Mesenteric fat pad (tissue), 1 donor: ENCODE measurements at regions not wholly inside any gene's neighbourhood (a gene's known extent, or its start where the extent isn't known, plus 50 kb on each side); places are given as distances from the start of the nearest gene placed in this dataset.
"Not testable (repeated sequence)": the region's sequence is repeated elsewhere in the genome, so short reads cannot be mapped to it uniquely, and the experiment has no call there.

ENCODE experiments used
- DNase-seq: peaks from one replicate; pipeline ENCODE4 v3.0.0-alpha.2; 2020; ENCODE audit warnings: low spot score
- donor health status: DM: yes; HTN: yes; CAD: no.

- no peak for DNase-seq
Measured at GRCh38 chr18:8882632-8883408, 177.5 kb downstream of the MTCL1 start.

- no peak for DNase-seq
Measured at GRCh38 chr18:8883409-8883668, 178.0 kb downstream of the MTCL1 start.

- DNase-seq, result not testable (repeated sequence)
Measured at GRCh38 chr18:8887877-8888276, 182.5 kb downstream of the MTCL1 start.

GRCh38 chr18:8889489-8889888 lies 184.1 kb downstream of the MTCL1 start:
- DNase-seq, result no peak

- not testable (repeated sequence) for DNase-seq
Measured at GRCh38 chr18:8890503-8890902, 185.1 kb downstream of the MTCL1 start.

GRCh38 chr18:8890957-8891464 lies 185.7 kb downstream of the MTCL1 start:
- DNase-seq, result no peak

- DNase-seq, result no peak
Measured at GRCh38 chr18:8893221-8893620, 187.9 kb downstream of the MTCL1 start.

- DNase-seq, result no peak
Measured at GRCh38 chr18:8893628-8894231, 188.4 kb downstream of the MTCL1 start.

GRCh38 chr18:8894823-8895222 lies 189.5 kb downstream of the MTCL1 start:
- DNase-seq, result no peak

- DNase-seq, result no peak
Measured at GRCh38 chr18:8895341-8895740, 190.0 kb downstream of the MTCL1 start.

- no peak for DNase-seq
Measured at GRCh38 chr18:8895987-8896619, 190.7 kb downstream of the MTCL1 start.

GRCh38 chr18:8899000-8899399 lies 193.6 kb downstream of the MTCL1 start:
- no peak for DNase-seq

GRCh38 chr18:8900552-8900951 lies 195.2 kb downstream of the MTCL1 start:
- DNase-seq, result no peak

GRCh38 chr18:8901019-8901418 lies 195.7 kb downstream of the MTCL1 start:
- DNase-seq, result no peak

- DNase-seq, result no peak
Measured at GRCh38 chr18:8904316-8904715, 198.2 kb upstream of the NDUFV2 start.

GRCh38 chr18:8908792-8909510 lies 193.5 kb upstream of the NDUFV2 start:
- no peak for DNase-seq

GRCh38 chr18:8910186-8910822 lies 192.2 kb upstream of the NDUFV2 start:
- DNase-seq, result no peak

GRCh38 chr18:8910843-8911242 lies 191.7 kb upstream of the NDUFV2 start:
- DNase-seq, result no peak

- DNase-seq, result no peak
Measured at GRCh38 chr18:8911408-8912340, 190.8 kb upstream of the NDUFV2 start.
